Kidney (tissue), 13 donors: ENCODE measurements at regions not wholly inside any gene's neighbourhood (a gene's known extent, or its start where the extent isn't known, plus 50 kb on each side); places are given as distances from the start of the nearest gene placed in this dataset.

ENCODE experiments used
- DNase-seq, 5 donors: peaks; one replicate each; pipeline ENCODE4 v3.0.0-alpha.2; 2013 to 2020
- FAIRE-seq: peaks from 2 replicates; lab custom pipeline; 2012; peaks lifted over from hg19 to GRCh38; lab: Jason Lieb, UNC
- H3K27ac ChIP-seq, 2 donors: one replicate each; pipeline ENCODE4 v1.7.0; 2013; ENCODE audit warnings: low read depth in 2 of 2, low read length in 2 of 2, inconsistent platforms in 1 of 2
- H3K27me3 ChIP-seq: one replicate; pipeline ENCODE4 v1.7.1; 2013; ENCODE audit warnings: low read length, inconsistent platforms; ENCODE audit not compliant: control insufficient read depth, insufficient read depth
- H3K36me3 ChIP-seq, 3 donors: one replicate each; pipeline versions ENCODE4 v1.7.0 to v1.7.1; 2013; ENCODE audit warnings: low read length in 3 of 3, control low read depth in 1 of 3, inconsistent platforms in 1 of 3; ENCODE audit not compliant: insufficient read depth in 3 of 3, control insufficient read depth in 2 of 3
- H3K4me1 ChIP-seq, 3 donors: one replicate each; pipeline versions ENCODE4 v1.7.0 to v1.7.1; 2013; ENCODE audit warnings: low read length in 3 of 3, inconsistent platforms in 1 of 3, low read depth in 1 of 3; ENCODE audit not compliant: control insufficient read depth in 2 of 3, insufficient read depth in 2 of 3
- H3K4me3 ChIP-seq, 3 donors: one replicate each; pipeline versions ENCODE4 v1.7.0 to v1.8.1; 2013; ENCODE audit warnings: low read length in 3 of 3, control low read depth in 1 of 3, inconsistent platforms in 1 of 3
- H3K9ac ChIP-seq, 3 donors: one replicate each; pipeline versions ENCODE4 v1.7.0 to v1.7.1; 2013; ENCODE audit warnings: low read length in 3 of 3, control low read depth in 1 of 3, inconsistent platforms in 1 of 3
- H3K9me3 ChIP-seq, 3 donors: one replicate each; pipeline versions ENCODE4 v1.7.0 to v1.7.1; 2013; ENCODE audit warnings: low read length in 3 of 3, control low read depth in 1 of 3, inconsistent platforms in 1 of 3; ENCODE audit not compliant: control insufficient read depth in 2 of 3, insufficient read depth in 1 of 3
- intact Hi-C: fragments of 100-400 bp; cut with DNase I; formaldehyde crosslinking; loops from one replicate; pipeline ENCODE4 v1.11.1; 2022
- TF ChIP-seq, protein P1 (sequence below): IDR thresholded peaks from 3 replicates; pipeline ENCODE4 v1.5.1; 2012; ENCODE audit warnings: mild to moderate bottlenecking, moderate library complexity, borderline replicate concordance; ENCODE audit not compliant: insufficient read depth; ENCODE audit errors: extremely low read depth
- donor health status: control.
- donor health status: control.
- donor health status: control.
- donor health status: control.
- donor health status: control.
- donor health status: DM: yes; HTN: yes; CAD: no.
- donor health status: Normal renal cell carcinoma (clear cell type).

DNA sequence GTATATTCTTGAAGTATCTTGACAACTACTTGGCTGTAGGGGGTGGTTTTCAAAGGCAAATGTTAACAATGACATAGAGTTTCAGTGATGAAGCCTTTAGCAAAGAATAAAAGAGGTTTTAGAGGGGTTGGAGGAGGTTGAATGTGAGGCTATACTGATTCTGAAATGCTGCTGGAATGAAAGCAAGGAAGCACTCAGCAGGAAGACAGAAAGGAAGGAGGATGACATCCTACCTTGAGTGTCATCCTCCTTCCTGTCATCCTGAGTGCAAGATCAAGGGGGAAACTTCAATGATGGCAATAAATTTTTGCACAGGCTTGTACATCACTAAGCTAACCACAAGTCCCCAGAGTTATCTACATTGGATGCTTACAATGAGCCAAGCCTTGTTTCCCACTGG, 120.5 kb downstream of the APIP start:
- Histone ChIP-seq H3K4me1 (no peaks in the 10 kb centered on the region), H3K36me3 (no peaks in the 10 kb centered on the region), H3K27ac (no peak overlapping the region), H3K9me3 (no peaks in the 10 kb centered on the region), H3K4me3 (no peak overlapping the region), H3K27me3 (no peaks in the 10 kb centered on the region), H3K9ac (no peak overlapping the region)
- TF ChIP-seq, protein P1, sequence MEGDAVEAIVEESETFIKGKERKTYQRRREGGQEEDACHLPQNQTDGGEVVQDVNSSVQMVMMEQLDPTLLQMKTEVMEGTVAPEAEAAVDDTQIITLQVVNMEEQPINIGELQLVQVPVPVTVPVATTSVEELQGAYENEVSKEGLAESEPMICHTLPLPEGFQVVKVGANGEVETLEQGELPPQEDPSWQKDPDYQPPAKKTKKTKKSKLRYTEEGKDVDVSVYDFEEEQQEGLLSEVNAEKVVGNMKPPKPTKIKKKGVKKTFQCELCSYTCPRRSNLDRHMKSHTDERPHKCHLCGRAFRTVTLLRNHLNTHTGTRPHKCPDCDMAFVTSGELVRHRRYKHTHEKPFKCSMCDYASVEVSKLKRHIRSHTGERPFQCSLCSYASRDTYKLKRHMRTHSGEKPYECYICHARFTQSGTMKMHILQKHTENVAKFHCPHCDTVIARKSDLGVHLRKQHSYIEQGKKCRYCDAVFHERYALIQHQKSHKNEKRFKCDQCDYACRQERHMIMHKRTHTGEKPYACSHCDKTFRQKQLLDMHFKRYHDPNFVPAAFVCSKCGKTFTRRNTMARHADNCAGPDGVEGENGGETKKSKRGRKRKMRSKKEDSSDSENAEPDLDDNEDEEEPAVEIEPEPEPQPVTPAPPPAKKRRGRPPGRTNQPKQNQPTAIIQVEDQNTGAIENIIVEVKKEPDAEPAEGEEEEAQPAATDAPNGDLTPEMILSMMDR = no peak
- DNase-seq = no peak
- FAIRE-seq = no peak
- intact Hi-C loops = no loop called here

DNA sequence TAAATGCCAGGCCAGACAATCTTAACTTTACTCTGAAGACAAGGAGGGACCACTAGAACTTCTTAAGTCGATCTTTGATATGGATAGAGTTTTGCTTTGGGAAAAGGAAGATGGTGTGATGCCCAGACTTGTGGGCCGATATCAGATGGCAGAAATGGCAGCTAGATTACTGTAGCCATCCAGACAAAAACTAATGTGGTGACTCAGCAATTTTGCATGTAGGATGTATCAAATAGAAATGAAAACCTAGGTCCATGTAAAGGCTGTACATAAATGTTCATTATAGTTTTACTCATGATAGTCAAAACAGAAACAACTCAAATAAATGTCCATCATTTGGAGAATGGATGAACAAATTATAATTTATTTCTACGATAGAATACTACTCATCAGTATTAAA, 121.5 kb downstream of the APIP start:
- DNase-seq (no peak), FAIRE-seq (no peak)
- intact Hi-C loops = no loop called here

DNA sequence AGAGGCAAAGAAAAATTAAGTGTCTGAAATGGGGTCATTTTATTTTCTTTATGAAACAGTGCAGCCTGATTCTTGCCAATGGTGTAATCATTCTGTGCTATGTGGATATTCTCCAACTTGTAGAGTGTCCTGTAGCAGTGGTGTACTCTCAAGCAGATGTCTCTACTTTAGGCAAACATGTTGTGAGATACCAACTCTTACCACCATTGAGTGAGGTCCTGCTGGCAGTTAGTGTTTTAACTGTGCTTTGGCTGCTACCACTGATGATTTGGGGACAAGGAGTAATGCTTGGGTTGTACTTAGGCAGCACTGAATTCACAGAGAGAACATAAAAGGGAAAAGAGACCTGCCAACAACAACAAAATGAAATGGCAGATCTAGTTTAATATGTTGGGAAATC, 122.5 kb downstream of the APIP start:
- H3K27ac ChIP-seq = no peak overlapping the region
- no peak overlapping the region for H3K4me3 ChIP-seq
- no peak overlapping the region for H3K9ac ChIP-seq
- H3K9me3 ChIP-seq = no peaks in the 10 kb centered on the region
- H3K36me3 ChIP-seq = no peaks in the 10 kb centered on the region
- TF ChIP-seq, protein P1 = no peak
- H3K27me3 ChIP-seq = no peaks in the 10 kb centered on the region
- intact Hi-C loops = no loop called here
- DNase-seq = no peak
- no peak for FAIRE-seq
- no peaks in the 10 kb centered on the region for H3K4me1 ChIP-seq

More for the DNA sequence above, 121.5 kb downstream of the APIP start:
- no peak overlapping the region for H3K4me3 ChIP-seq
- TF ChIP-seq, protein P1 = no peak
- H3K27me3 ChIP-seq = no peaks in the 10 kb centered on the region
- no peak overlapping the region for H3K9ac ChIP-seq
- no peak overlapping the region for H3K27ac ChIP-seq
- no peaks in the 10 kb centered on the region for H3K9me3 ChIP-seq
- H3K4me1 ChIP-seq = no peaks in the 10 kb centered on the region
- no peaks in the 10 kb centered on the region for H3K36me3 ChIP-seq

DNA sequence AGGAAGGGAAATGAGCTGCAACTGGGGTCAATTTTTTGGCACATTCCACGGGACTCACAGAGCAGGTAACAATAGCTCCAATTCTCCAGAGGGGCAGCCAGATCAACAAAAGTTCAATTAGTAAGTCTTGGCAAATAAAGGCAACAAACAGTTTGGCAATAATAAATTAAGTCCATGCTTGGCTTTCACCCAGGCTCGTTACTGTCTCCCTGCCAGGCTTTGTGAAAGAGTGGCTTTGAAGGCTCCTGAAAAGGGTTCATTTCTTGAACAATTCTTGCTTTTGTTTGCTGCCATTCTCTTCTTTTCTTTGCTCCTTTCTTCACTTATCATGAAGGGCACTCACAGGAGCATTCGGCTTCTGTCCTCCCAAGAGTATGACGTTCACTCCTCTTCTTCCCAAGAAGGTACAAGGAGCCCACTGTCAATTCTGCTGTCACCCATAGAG, 123.3 kb downstream of the APIP start:
- no peak overlapping the region for H3K4me3 ChIP-seq
- H3K27me3 ChIP-seq = no peaks in the 10 kb centered on the region
- no peaks in the 10 kb centered on the region for H3K36me3 ChIP-seq
- peak in 1 of 5 donors; percentile 11 for DNase-seq
- no peak overlapping the region for H3K9ac ChIP-seq
- intact Hi-C loops = no loop called here
- H3K27ac ChIP-seq = no peak overlapping the region
- H3K9me3 ChIP-seq = no peaks in the 10 kb centered on the region
- no peak for FAIRE-seq
- TF ChIP-seq, protein P1 = no peak
- no peaks in the 10 kb centered on the region for H3K4me1 ChIP-seq
